GM21367 (cell line): ENCODE measurements at regions not wholly inside any gene's neighbourhood (a gene's known extent, or its start where the extent isn't known, plus 50 kb on each side); places are given as distances from the start of the nearest gene placed in this dataset.

Experiments
- ATAC-seq: cut with Tn5 transposase; IDR thresholded peaks from one replicate; pipeline ENCODE4 v1.9.1; 2021; ENCODE audit not compliant: unreplicated experiment

DNA sequence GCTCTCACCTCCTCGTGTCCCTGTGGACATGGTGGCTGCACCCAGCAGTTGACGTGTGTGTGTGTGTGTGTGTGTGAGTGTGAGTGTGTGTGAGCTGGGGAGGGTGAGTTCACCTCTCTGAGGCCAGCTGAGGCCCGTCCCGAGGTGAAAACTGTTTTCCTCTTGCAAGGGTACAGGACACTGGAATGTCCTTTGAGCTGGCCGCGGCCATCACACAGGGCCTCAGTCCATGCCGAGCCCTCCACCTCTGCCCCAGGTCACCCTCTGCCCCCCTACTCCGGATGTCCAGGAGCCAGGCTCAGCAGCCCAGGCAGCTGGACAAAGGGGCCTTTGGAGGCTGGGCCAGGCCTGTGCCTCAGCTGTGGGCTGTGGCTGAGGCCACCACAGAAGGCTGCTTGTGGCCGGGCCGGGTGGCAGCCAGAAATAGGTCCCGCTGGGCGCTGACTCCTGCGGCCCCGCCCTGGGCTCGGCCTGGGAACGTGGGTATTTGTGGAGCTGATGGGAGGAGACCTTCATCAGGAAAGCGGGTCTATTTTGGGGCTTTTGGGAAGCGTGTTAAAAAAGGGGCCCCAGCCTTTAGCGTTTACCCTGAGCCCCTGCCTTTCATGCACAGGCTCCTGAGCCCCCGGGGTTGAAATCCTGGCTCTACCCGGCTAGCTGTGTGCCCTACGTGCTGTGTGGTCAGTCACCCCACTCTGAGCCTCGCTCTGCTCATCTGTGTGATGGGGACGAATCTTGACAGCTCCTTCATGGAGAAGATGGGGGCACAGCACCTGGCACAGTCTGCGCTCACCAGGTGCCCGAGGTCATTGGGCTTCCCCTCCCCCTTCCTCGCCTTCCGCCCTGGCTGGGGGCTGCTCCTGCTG lies 75.1 kb upstream of the IER5L start:
- no peak for ATAC-seq

DNA sequence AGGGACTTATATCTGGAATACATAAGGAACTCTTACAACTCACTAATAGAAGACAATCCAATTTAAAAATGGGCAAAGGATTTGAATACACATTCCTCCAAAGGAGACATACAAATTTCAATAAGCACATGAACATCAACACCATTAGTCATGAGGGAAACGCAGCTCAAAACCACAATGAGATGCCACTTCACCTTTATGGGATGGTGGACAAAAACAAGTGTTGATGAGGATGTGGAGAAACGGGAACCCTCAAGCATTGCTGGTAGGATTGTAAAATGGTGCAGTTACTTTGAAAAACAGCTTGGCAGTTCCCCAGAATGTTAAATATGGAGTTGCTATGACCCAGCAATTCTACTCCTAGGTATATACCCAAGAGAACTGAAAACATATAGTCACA lies 72.7 kb upstream of the IER5L start:
- no peak for ATAC-seq

- ATAC-seq, result no peak
These were observed 69.5 kb upstream of the IER5L start for GRCh38 chr9:129247285-129248153.

- ATAC-seq, result no peak
These were observed 67.2 kb upstream of the IER5L start for GRCh38 chr9:129245276-129245675.

DNA sequence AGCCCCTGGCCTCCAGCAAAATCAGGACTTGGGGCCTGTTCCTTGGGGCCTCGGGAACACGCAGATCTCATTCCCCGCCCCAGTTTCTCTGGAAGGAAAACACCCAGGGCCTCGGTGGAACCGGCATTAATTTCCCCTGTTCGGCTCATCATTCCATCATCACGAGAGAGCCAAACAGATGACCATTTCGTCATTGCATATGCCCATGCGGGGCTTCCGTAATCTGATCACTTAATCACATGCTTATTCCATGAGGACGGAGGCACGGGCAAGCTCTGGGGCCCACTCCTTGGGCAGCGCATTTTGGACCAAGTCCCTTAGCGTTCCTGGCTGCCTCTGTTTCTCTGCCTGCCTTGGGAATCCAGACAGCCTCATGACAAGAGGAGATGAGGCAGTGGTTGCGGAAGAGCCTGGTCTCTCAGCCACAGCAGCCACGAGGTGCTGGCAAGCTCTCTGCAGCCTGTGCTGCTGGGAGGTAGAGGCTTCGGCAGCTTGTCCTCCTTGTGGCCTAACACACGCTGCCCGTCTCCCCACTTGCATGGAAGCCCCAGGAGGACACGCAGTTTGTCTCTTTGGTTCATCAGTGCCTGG lies 65.0 kb upstream of the IER5L start:
- ATAC-seq, result no peak

DNA sequence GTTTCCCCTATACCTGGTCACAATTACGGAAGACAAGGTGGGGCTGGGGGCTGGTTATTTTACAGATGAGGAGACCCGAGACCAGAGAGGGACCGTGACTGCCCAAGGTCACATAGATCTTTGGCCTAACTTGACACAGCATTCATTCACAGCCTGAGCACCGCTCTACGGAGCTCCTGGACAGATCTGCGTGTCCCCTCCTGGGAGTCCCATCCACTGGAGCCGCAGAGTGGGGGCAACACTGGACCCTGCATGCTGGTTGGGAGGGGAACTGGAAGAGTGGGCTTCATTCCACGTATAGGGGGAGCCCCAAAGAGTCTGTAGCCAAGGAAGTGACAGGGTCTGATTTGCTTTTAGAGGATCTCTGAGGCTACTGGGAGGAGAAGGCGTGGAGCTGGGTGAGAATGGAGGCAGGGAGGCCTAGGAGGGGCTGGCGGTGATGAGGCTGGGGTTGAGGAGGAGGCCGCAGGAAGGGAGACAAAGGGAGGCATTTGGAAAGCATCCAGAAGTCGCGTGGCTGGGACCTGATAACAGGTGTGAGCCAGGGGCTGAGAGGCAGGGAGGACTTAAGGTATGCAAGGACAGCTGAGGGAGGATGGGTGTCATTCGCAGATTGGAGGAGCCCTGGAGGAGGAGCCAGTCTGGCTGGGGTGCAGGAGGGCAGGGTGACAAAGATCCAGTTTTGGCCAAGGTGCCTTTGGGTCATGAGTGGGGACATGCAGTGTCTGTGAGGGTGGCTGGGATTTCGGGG lies 64.3 kb upstream of the IER5L start:
- no peak for ATAC-seq

GRCh38 chr9:129241725-129242124 lies 63.7 kb upstream of the IER5L start:
- ATAC-seq, result no peak

DNA sequence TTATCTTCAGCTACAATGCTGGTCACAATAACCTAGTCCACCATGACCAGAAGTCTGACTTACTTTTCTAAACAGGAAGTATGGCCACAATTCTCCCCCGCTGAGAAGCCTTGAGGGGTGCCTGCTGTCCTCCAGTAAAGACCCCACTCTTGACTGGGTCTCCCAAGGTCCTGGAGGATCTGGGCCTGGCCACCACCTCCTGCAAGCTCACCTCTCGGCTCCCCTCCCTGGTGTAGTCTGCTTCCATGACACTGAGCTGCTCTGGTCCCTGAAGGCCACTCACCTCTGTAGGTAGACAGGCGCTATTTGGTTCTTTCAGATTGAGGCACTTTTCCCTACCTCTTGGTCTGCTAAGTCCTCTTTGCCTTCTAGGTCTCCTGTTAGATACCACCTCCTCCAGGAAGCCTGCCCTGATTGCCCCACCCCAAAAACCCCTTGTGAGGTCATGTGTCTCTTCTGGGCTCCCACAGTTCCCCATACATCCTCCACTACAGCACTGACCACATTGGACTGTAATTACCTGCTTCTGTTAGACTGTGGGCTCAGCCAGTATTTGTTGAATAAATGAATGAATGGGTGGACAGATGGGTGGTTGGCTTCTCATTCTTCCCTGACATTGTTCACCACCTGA lies 62.6 kb upstream of the IER5L start:
- no peak for ATAC-seq

DNA sequence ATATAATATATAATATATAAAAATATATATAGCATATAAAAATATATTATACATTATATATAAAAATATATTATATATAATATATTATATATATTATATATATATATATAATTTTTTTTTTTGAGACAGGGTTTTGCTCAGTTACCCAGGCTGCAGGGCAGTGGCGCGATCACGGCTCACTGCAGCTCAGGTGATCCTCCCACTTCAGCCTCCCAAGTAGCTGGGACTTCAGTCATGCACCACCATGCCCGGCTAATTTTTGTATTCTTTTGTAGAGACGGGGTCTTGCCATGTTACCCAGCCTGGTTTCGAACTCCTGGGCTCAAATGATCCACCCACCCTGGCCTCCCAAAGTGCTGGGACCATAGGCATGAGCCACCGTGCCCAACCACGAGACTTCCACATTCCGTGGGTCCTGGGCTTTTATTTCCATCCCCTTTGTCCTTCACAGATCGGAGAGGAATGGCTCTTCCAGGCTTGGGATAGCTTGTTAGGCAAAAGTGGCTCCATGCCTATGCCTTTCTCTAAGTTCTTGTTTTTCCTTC lies 62.0 kb upstream of the IER5L start:
- no peak for ATAC-seq

DNA sequence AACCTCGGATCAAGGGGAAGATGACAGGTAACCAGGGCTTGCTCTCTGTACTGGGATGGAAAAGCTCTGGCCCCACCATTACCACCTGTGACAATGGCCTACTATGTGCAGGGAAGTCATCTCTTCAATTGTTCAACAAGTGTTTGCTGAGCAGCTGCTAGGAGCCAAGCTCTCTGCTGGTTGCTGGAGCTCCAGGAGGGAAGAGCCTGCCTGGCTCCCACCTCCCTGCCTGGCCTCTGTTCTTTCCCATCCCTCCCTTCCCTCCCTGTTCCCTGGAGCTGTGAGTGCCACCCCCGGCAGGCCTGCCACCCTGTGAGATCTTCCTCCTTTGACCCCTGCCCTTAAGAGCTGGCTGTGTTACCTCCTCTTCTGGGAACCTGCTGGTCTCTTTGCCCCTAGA lies 59.7 kb upstream of the IER5L start:
- ATAC-seq, result no peak

GRCh38 chr9:129237164-129237611 lies 59.1 kb upstream of the IER5L start:
- no peak for ATAC-seq

DNA sequence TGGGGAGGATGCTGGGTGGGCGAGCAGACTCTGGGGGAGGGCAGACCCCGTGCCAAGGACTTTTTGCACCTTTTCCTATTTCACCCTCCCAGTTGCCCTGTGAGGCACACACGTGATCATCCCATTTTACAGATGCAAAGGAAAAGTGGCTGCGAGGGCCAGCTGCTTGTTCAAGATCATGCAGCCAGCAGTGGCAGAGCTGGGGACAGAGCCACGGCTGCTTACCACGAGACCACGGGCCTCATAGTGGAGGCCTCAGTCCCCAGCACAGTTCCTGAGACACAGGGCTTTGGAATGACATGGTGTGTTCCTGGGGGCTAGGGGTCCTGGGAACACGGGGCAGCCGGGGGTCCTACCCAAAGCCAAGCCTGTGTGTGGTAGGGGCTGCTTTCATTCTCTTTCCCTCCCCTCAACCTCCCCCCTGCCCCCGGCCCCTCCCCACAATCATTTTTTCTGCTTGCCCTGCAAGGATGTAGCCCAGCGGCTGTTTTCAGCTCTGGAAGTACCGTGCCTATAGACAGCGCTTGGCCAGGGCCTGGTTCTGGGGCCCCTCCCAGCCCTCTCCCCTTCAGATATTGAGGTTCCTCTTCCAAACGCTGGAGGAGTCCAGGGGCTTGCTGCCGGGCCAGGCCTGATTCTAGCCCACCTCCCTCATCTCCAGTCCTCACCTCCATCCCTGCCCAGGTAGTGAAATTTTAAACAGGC lies 58.5 kb upstream of the IER5L start:
- no peak for ATAC-seq

DNA sequence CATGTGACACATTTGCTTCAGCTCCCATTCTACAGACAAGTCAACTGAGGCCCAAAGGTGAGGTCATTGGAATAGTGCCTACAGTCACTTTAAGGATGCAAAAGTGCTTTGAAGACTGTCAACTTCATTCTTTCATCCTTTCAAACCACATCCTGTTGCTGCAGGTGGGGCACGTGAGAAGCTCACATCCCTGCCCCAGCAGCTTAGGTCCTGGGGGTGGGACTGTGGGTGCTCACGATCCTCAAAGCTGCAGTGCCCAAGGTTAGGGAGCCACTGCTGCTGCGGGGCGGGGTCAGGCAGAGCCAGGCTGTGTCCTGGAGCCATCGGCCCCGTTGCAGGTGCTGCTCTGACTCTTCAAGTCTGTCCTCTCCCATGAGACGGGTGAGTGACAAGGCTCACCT lies 57.9 kb upstream of the IER5L start:
- ATAC-seq, result no peak

GRCh38 chr9:129235041-129235930 lies 57.2 kb upstream of the IER5L start:
- ATAC-seq, result no peak

DNA sequence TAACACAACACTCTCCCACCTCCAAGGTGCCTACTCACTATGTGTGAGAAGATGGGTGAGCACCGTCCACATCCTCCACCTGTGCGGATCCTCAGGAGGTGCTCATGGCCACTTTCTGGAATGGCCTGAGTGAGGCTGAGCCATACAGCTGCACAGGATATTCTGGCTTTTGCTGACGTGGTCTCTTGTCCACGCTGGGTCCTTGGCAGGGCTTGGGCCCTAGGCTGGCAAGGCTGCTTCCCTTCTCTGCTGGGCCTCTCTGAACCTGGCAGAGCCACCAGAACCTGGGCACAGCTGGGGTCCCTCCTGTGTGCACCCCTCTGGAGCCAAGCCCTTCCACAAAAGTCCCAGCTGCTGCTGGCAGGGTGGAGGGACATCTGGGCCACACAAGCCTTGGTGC lies 56.4 kb upstream of the IER5L start:
- ATAC-seq, result no peak

- no peak for ATAC-seq
These were observed 55.0 kb upstream of the IER5L start for GRCh38 chr9:129232839-129233591.

GRCh38 chr9:129231759-129232158 lies 53.7 kb upstream of the IER5L start:
- no peak for ATAC-seq
